OCI-LY3 (cell line): ENCODE measurements at regions not wholly inside any gene's neighbourhood (a gene's known extent, or its start where the extent isn't known, plus 50 kb on each side); places are given as distances from the start of the nearest gene placed in this dataset.

ENCODE experiments used
- EZH2phosphoT487 ChIP-seq: fragments of 200-600 bp; shearing (Covaris generic); IDR thresholded peaks from 2 replicates; pipeline ENCODE4 v1.6.1; 2018; ENCODE audit warnings: antibody characterized with exemption, mixed run types, low read depth
- TF ChIP-seq, protein P1 (sequence below): fragments of 200-600, 300-600 bp; sonication (generic); IDR thresholded peaks from 2 replicates; pipeline ENCODE4 v1.5.1; 2014; ENCODE audit warnings: antibody characterized with exemption, low read length, low read depth

DNA sequence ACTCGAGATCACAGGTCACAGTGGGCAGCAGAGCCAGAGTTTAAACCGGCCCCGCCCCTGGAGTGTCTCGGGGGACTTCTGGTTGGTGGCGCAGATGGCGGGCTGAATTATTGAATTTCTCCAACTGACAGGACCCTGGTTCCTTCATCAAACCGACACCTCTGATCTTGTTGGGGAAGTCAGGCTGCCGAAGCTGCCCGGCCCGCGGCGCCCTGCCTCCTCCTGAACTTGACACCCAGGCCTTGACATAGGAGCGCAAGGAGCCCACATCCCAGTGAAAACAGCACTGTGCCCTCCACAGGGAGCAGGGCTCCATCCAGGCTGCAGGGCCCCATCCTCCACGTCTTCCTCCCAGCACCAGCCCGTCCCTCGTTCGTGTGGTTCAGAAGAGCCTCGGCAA is 105.2 kb downstream of the OLFM1 start:
- TF ChIP-seq, protein P1, sequence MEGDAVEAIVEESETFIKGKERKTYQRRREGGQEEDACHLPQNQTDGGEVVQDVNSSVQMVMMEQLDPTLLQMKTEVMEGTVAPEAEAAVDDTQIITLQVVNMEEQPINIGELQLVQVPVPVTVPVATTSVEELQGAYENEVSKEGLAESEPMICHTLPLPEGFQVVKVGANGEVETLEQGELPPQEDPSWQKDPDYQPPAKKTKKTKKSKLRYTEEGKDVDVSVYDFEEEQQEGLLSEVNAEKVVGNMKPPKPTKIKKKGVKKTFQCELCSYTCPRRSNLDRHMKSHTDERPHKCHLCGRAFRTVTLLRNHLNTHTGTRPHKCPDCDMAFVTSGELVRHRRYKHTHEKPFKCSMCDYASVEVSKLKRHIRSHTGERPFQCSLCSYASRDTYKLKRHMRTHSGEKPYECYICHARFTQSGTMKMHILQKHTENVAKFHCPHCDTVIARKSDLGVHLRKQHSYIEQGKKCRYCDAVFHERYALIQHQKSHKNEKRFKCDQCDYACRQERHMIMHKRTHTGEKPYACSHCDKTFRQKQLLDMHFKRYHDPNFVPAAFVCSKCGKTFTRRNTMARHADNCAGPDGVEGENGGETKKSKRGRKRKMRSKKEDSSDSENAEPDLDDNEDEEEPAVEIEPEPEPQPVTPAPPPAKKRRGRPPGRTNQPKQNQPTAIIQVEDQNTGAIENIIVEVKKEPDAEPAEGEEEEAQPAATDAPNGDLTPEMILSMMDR, result no peak
- no peak for TF ChIP-seq EZH2phosphoT487
